Kidney (tissue), 13 donors: ENCODE measurements at regions not wholly inside any gene's neighbourhood (a gene's known extent, or its start where the extent isn't known, plus 50 kb on each side); places are given as distances from the start of the nearest gene placed in this dataset.

Source experiments
- DNase-seq, 5 donors: peaks; one replicate each; pipeline ENCODE4 v3.0.0-alpha.2; 2013 to 2020
- FAIRE-seq: peaks from 2 replicates; lab custom pipeline; 2012; peaks lifted over from hg19 to GRCh38; lab: Jason Lieb, UNC
- H3K27ac ChIP-seq, 2 donors: one replicate each; pipeline ENCODE4 v1.7.0; 2013; ENCODE audit warnings: low read depth in 2 of 2, low read length in 2 of 2, inconsistent platforms in 1 of 2
- H3K27me3 ChIP-seq: one replicate; pipeline ENCODE4 v1.7.1; 2013; ENCODE audit warnings: low read length, inconsistent platforms; ENCODE audit not compliant: control insufficient read depth, insufficient read depth
- H3K36me3 ChIP-seq, 3 donors: one replicate each; pipeline versions ENCODE4 v1.7.0 to v1.7.1; 2013; ENCODE audit warnings: low read length in 3 of 3, control low read depth in 1 of 3, inconsistent platforms in 1 of 3; ENCODE audit not compliant: insufficient read depth in 3 of 3, control insufficient read depth in 2 of 3
- H3K4me1 ChIP-seq, 3 donors: one replicate each; pipeline versions ENCODE4 v1.7.0 to v1.7.1; 2013; ENCODE audit warnings: low read length in 3 of 3, inconsistent platforms in 1 of 3, low read depth in 1 of 3; ENCODE audit not compliant: control insufficient read depth in 2 of 3, insufficient read depth in 2 of 3
- H3K4me3 ChIP-seq, 3 donors: one replicate each; pipeline versions ENCODE4 v1.7.0 to v1.8.1; 2013; ENCODE audit warnings: low read length in 3 of 3, control low read depth in 1 of 3, inconsistent platforms in 1 of 3
- H3K9ac ChIP-seq, 3 donors: one replicate each; pipeline versions ENCODE4 v1.7.0 to v1.7.1; 2013; ENCODE audit warnings: low read length in 3 of 3, control low read depth in 1 of 3, inconsistent platforms in 1 of 3
- H3K9me3 ChIP-seq, 3 donors: one replicate each; pipeline versions ENCODE4 v1.7.0 to v1.7.1; 2013; ENCODE audit warnings: low read length in 3 of 3, control low read depth in 1 of 3, inconsistent platforms in 1 of 3; ENCODE audit not compliant: control insufficient read depth in 2 of 3, insufficient read depth in 1 of 3
- CTCF ChIP-seq: IDR thresholded peaks from 3 replicates; pipeline ENCODE4 v1.5.1; 2012; ENCODE audit warnings: mild to moderate bottlenecking, moderate library complexity, borderline replicate concordance; ENCODE audit not compliant: insufficient read depth; ENCODE audit errors: extremely low read depth
- intact Hi-C: fragments of 100-400 bp; cut with DNase I; formaldehyde crosslinking; loops from one replicate; pipeline ENCODE4 v1.11.1; 2022
- donor health status: control.
- donor health status: control.
- donor health status: control.
- donor health status: control.
- donor health status: control.
- donor health status: DM: yes; HTN: yes; CAD: no.
- donor health status: Normal renal cell carcinoma (clear cell type).

- intact Hi-C loops: no loop called here
- H3K9me3 ChIP-seq: no peaks in the 10 kb centered on the region
- no peaks in the 10 kb centered on the region for H3K4me1 ChIP-seq
- peak; percentile 38 for TF ChIP-seq CTCF
- no peaks in the 10 kb centered on the region for H3K27me3 ChIP-seq
- no peak overlapping the region for H3K4me3 ChIP-seq
- FAIRE-seq (peak; percentile 70), DNase-seq (peak in 3 of 5 donors; percentile 30 to 79 (median 69))
- no peak overlapping the region for H3K9ac ChIP-seq
- no peaks in the 10 kb centered on the region for H3K36me3 ChIP-seq
- H3K27ac ChIP-seq: no peak overlapping the region
Measured at GRCh38 chr11:22920939-22921565, 60.8 kb upstream of the CCDC179 start.

- H3K4me1 ChIP-seq: no peaks in the 10 kb centered on the region
- DNase-seq: no peak
- no peak overlapping the region for H3K27ac ChIP-seq
- H3K4me3 ChIP-seq: no peak overlapping the region
- no peaks in the 10 kb centered on the region for H3K9me3 ChIP-seq
- no peak for TF ChIP-seq CTCF
- FAIRE-seq: no peak
- intact Hi-C loops: no loop called here
- H3K36me3 ChIP-seq: no peaks in the 10 kb centered on the region
- no peaks in the 10 kb centered on the region for H3K27me3 ChIP-seq
- H3K9ac ChIP-seq: no peak overlapping the region
Measured at GRCh38 chr11:22922672-22923071, 62.4 kb upstream of the CCDC179 start.

- H3K27ac ChIP-seq: no peak overlapping the region
- H3K9ac ChIP-seq: no peak overlapping the region
- no peak overlapping the region for H3K4me3 ChIP-seq
- H3K27me3 ChIP-seq: no peaks in the 10 kb centered on the region
- no peaks in the 10 kb centered on the region for H3K9me3 ChIP-seq
- DNase-seq (no peak), FAIRE-seq (no peak)
- TF ChIP-seq CTCF: no peak
- intact Hi-C loops: no loop called here
- H3K36me3 ChIP-seq: no peaks in the 10 kb centered on the region
- H3K4me1 ChIP-seq: no peaks in the 10 kb centered on the region
Measured at GRCh38 chr11:22923561-22923960, 63.3 kb upstream of the CCDC179 start.

GRCh38 chr11:22926341-22926740 is 66.1 kb upstream of the CCDC179 start:
- intact Hi-C loops: no loop called here
- FAIRE-seq (no peak), DNase-seq (no peak)
- Histone ChIP-seq H3K36me3 (no peaks in the 10 kb centered on the region), H3K9me3 (no peaks in the 10 kb centered on the region), H3K27ac (no peak overlapping the region), H3K4me1 (no peaks in the 10 kb centered on the region), H3K4me3 (no peak overlapping the region), H3K27me3 (no peaks in the 10 kb centered on the region), H3K9ac (no peak overlapping the region)
- no peak for TF ChIP-seq CTCF
